ENCODE measurements at regions not wholly inside any gene's neighbourhood (a gene's known extent, or its start where the extent isn't known, plus 50 kb on each side); places are given as distances from the start of the nearest gene placed in this dataset.

GRCh38 chr11:42195289-42196013 is 736.0 kb upstream of the LRRC4C start:
- no peak overlapping the region for H3K4me3 ChIP-seq (replicated peaks in 1 of 3; ENCODE audit: insufficient read depth in 1 of 3, low read depth in 1 of 3, low read length in 3 of 3)
- DNase-seq (ENCODE audit: low read depth, low spot score), result no peak
- TF ChIP-seq MYC (IDR thresholded peaks at IDR 0.05; ENCODE audit: low read depth, low read length) (no peak), JUN (IDR thresholded peaks at IDR 0.05; ENCODE audit: borderline replicate concordance, insufficient read depth, insufficient read length, low read depth) (no peak)
- no peak overlapping the region for H3K4me2 ChIP-seq (ENCODE audit: insufficient read depth, low read length)
- no peaks in the 10 kb centered on the region for H3K79me2 ChIP-seq (ENCODE audit: control insufficient read depth, insufficient read depth, low read length)
- no TSS peak for BruUV-seq (replicated peaks)
- dilution Hi-C loops (cut with MboI; ENCODE audit: extremely low pct_ligation_motif_present, low sequenced_read_pairs), result no loop called here
- no peaks in the 10 kb centered on the region for H3K36me3 ChIP-seq (ENCODE audit: control insufficient read depth in 2 of 2, extremely low read depth in 1 of 2, insufficient read depth in 2 of 2, low read length in 2 of 2)
- H3K27me3 ChIP-seq (ENCODE audit: control insufficient read depth in 2 of 2, insufficient read depth in 2 of 2, low read length in 2 of 2), result no peaks in the 10 kb centered on the region
- H3K9ac ChIP-seq (replicated peaks; ENCODE audit: extremely low read depth, insufficient read depth, low read length), result no peak overlapping the region
- ChIA-PET POLR2A (no interaction called here), CTCF (no interaction called here)
- no peaks in the 10 kb centered on the region for H3K9me3 ChIP-seq (replicated peaks; ENCODE audit: control insufficient read depth, insufficient read depth, low read length)
- FAIRE-seq, result no peak
- H2AFZ ChIP-seq (ENCODE audit: low read depth, low read length), result no peak overlapping the region
- H4K20me1 ChIP-seq (replicated peaks; ENCODE audit: control insufficient read depth, extremely low read depth, insufficient read depth, low read length), result no peaks in the 10 kb centered on the region
- H3K4me1 ChIP-seq (ENCODE audit: control insufficient read depth, extremely low read depth, insufficient read depth, low read length), result no peaks in the 10 kb centered on the region
- intact Hi-C loops (cut with micrococcal nuclease), result no loop called here
- H3K27ac ChIP-seq (ENCODE audit: insufficient read depth, low read depth, low read length), result no peak overlapping the region
- no peaks in the 10 kb centered on the region for H3K9me1 ChIP-seq (replicated peaks; ENCODE audit: control insufficient read depth, extremely low read depth, insufficient read depth, low read length)

GRCh38 chr11:42200311-42200710 is 740.9 kb upstream of the LRRC4C start:
- Histone ChIP-seq H4K20me1 (replicated peaks; ENCODE audit: control insufficient read depth, extremely low read depth, insufficient read depth, low read length) (no peaks in the 10 kb centered on the region), H3K79me2 (ENCODE audit: control insufficient read depth, insufficient read depth, low read length) (no peaks in the 10 kb centered on the region), H3K4me1 (ENCODE audit: control insufficient read depth, extremely low read depth, insufficient read depth, low read length) (no peaks in the 10 kb centered on the region), H3K4me2 (ENCODE audit: insufficient read depth, low read length) (no peak overlapping the region), H3K27me3 (ENCODE audit: control insufficient read depth in 2 of 2, insufficient read depth in 2 of 2, low read length in 2 of 2) (no peaks in the 10 kb centered on the region), H3K9ac (replicated peaks; ENCODE audit: extremely low read depth, insufficient read depth, low read length) (no peak overlapping the region), H2AFZ (ENCODE audit: low read depth, low read length) (no peak overlapping the region), H3K36me3 (ENCODE audit: control insufficient read depth in 2 of 2, extremely low read depth in 1 of 2, insufficient read depth in 2 of 2, low read length in 2 of 2) (no peaks in the 10 kb centered on the region), H3K27ac (ENCODE audit: insufficient read depth, low read depth, low read length) (no peak overlapping the region), H3K9me1 (replicated peaks; ENCODE audit: control insufficient read depth, extremely low read depth, insufficient read depth, low read length) (no peaks in the 10 kb centered on the region), H3K4me3 (replicated peaks in 1 of 3; ENCODE audit: insufficient read depth in 1 of 3, low read depth in 1 of 3, low read length in 3 of 3) (no peak overlapping the region), H3K9me3 (replicated peaks; ENCODE audit: control insufficient read depth, insufficient read depth, low read length) (no peaks in the 10 kb centered on the region)
- TF ChIP-seq JUN (IDR thresholded peaks at IDR 0.05; ENCODE audit: borderline replicate concordance, insufficient read depth, insufficient read length, low read depth) (no peak), MAX (IDR thresholded peaks at IDR 0.05; ENCODE audit: insufficient read depth, insufficient read length) (no peak), CTCF (IDR thresholded peaks at IDR 0.05; ENCODE audit: extremely low read depth in 1 of 2, insufficient read depth in 1 of 2, low read depth in 1 of 2, low read length in 2 of 2) (no peak), GATA2 (IDR thresholded peaks at IDR 0.05; ENCODE audit: insufficient read depth, insufficient read length, low read depth, low read length) (no peak), POLR2AphosphoS5 (IDR thresholded peaks at IDR 0.05; ENCODE audit: insufficient read depth, low read depth, low read length) (no peak), POLR2A (IDR thresholded peaks at IDR 0.05; ENCODE audit: low read depth, low read length) (no peak), EZH2 (IDR thresholded peaks at IDR 0.05; ENCODE audit: borderline replicate concordance, low read depth, low read length, severe bottlenecking) (no peak), FOS (IDR thresholded peaks at IDR 0.05; ENCODE audit: borderline replicate concordance, insufficient read depth, low read length) (no peak), MYC (IDR thresholded peaks at IDR 0.05; ENCODE audit: low read depth, low read length) (no peak)
- POLR2A ChIA-PET, result interaction anchor here (0.7 kb wide), 1 partner anchor 42 kb away, joined by 5 read pairs; no protein-coding TSS in a partner anchor
- CTCF ChIA-PET, result no interaction called here
- DNase-seq (ENCODE audit: low read depth, low spot score), result no peak
- intact Hi-C loops (cut with micrococcal nuclease), result no loop called here
- FAIRE-seq, result no peak
- dilution Hi-C loops (cut with MboI; ENCODE audit: extremely low pct_ligation_motif_present, low sequenced_read_pairs), result no loop called here
- no TSS peak for BruUV-seq (replicated peaks)

Data from endothelial cell of umbilical vein (primary cell).